Fibroblast of peridontal ligament (primary cell): ENCODE measurements at regions not wholly inside any gene's neighbourhood (a gene's known extent, or its start where the extent isn't known, plus 50 kb on each side); places are given as distances from the start of the nearest gene placed in this dataset.

ENCODE experiments used
- DNase-seq: peaks from one replicate; pipeline ENCODE4 v3.0.0-alpha.2; 2010; ENCODE audit errors: extremely low read depth

DNA sequence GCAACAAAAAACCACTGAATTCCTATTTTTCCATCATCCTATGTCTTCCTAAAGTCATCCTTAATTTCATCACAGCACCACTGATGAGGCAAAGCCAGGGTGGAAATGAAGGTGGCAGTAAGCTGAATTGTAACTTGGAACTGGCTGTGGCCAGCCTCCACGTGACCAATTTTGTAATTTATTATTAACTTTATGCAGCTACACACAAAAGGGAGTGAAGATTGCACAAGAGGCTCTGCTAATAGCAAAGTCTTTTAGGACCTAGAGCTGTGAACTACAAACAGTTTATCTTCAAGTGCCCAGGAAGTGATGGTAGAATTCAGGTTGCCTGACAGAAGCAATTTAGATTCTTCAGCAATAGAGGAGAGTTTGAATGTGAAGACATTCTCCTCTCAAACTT is 176.4 kb downstream of the CCDC71L start:
- DNase-seq: no peak

DNA sequence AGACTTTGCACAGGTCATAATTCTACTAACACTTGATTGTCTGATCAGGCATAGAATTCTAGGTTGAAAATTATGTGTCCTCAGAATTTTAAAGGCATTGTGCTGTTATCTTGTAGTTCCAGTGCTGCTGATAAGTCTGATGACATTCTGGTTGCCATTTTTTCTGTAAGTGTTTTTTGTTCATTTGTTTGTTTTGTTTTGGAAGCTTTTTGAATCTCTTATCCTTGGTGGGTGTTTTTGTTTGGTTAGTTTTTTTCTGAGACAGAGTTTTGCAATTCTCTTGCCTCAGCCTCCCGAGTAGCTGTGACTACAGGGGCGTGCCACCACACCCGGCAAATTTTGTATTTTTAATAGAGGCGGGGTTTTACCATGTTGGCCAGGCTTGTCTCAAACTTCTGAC is 178.9 kb downstream of the CCDC71L start:
- DNase-seq: no peak

DNA sequence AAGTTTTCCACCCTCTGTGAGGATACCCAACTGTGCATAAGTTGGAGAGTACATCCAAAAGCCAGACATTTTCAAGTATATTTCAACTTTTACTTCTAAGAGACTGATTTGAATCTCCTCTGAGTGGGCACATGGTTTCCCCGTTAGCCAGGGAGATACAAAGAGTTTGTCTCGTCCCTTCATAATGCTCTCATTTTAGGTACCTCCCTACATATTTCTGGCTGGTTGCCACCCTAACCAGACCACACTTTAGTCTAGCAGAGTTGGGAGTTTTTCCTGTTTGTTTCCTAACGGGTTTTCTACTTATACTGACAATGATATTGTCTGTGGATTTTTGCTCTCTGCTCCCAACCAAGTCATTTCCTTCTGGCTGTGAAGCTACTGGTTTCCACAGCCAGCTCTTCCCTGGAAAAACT is 180.3 kb downstream of the CCDC71L start:
- DNase-seq: no peak

DNA sequence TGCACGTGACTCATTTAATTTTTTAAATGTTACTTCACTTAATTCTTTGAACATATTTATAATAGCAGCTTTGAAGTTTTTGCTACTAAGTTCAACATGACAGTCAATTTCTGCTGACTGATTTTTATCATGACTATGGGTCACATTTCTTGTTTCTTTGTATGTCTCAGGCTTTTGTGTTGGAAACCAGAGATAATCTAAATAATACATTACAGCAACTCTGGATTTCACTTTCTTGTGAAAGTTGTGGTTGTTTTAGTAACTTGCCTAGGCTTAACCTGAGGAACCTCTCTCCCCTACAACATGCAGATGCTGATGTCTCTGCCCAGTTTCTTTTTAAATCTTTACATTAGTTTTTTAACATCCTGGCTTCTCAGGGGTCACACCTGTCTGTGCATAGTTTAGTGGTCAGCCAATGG is 180.8 kb downstream of the CCDC71L start:
- DNase-seq: peak; percentile 55

- DNase-seq: no peak
Measured at GRCh38 chr7:106476751-106477150, 184.2 kb downstream of the CCDC71L start.

DNA sequence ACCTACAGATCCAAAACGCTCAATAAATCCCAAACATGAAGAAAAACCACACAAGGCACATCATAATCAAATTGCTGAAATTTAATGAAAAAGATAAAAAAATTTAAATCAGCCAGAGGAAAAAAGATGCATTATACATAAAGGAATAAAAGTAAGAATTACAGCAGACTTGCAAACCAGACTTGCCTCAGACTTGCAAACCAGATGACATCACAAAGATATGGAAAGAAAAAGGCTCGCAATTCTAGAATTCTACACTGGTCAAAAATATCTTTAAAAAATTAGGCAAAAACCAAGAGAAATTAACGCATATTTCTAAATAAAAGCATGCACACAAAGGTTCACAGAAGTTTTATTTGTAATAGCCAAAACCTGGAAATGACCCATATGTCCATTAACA is 188.0 kb upstream of the NAMPT start:
- DNase-seq: no peak

GRCh38 chr7:106471686-106472440 is 187.1 kb upstream of the NAMPT start:
- no peak for DNase-seq

DNA sequence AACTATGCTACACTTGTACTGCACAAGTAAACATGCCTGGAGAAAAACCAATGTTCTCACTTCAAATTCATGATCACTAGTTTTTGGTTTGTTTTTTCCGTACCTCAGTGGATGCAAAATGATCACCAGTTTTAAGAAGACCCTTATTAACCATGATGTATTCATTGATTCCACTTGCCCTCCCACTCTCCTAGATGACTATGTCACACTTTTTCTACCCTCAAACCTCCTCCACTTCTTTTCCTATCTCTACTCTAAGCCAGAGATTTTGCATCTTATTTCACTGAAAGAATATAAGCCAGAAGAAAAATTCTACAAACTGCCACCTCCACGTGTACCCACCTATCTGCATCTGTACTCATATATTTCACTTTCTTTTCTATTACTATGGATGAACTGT is 186.2 kb upstream of the NAMPT start:
- DNase-seq: no peak

- no peak for DNase-seq
Measured at GRCh38 chr7:106466867-106467266, 182.1 kb upstream of the NAMPT start.

GRCh38 chr7:106465704-106466468 is 181.1 kb upstream of the NAMPT start:
- DNase-seq: no peak

GRCh38 chr7:106464651-106465050 is 179.9 kb upstream of the NAMPT start:
- DNase-seq: no peak

- no peak for DNase-seq
Measured at GRCh38 chr7:106463851-106464611, 179.2 kb upstream of the NAMPT start.

DNA sequence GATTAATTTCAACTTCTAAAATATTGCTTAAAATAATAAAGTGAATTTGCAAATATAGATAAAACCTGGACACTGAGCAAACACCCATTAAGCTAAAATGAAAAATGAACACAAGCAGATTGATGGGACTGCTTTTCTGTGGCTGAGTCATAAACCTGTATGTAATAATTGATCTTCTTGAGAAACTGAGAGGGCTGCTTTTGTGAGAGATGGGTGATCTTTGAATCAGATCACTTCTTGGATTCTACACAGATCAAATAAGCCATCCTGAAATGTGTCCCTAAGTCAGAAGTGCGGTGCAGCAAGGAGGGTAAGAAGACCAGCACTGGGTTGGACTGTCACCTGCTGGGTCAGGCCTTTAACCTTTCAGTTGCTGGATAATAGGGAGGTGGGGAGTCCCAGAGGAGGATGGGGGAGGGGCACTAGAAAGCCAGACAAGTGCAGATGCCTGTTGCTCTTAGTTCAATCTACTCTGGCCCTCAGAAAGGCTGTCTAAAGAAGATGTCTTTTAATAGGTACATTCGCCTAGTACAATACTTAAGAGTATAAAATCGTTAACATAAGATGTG is 178.2 kb upstream of the NAMPT start:
- DNase-seq: peak; percentile 18

DNA sequence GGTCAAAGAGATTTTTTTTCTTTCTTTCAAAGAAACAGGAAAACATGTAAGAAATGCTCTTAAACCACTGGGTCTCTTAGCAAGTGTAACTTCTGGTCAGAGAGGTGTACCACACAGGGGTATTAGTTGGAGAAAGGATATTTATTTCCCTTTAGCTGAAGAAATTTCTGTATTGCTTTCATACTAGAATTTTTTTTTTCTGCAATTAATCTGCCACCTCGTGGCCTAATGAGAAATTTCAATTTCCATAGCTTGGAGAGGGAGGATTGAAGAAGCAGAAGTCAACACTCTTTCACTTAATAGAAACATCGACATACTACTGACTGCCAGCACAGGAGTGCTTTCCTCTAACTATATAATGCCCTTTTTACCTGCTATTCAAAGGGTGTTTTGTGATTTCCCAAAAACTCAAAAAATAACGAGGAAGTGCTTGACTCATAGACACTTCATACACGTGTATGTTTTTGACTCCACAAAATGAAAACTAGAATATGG is 177.6 kb upstream of the NAMPT start:
- DNase-seq: peak; percentile 77

DNA sequence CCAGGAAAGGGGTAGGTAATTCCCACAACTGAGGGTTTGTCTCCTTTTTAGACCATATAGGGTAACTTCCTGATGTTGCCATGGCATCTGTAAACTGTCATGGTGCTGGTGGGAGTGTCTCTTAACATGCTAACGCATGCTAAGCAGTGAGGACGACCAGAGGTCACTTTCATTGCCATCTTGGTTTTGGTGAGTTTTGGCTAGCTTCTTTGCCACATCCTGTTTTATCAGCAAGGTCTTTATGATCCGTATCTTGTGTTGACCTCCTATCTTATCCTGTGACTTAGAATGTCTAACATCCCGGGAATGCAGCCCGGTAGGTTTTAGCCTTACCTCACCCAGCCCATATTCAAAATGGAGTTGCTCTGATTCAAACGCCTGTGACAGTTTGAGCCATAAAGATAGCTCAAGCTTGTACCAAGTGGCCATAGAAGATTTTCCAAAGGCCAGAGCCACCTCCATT is 176.0 kb upstream of the NAMPT start:
- DNase-seq: no peak

GRCh38 chr7:106459397-106460072 is 174.8 kb upstream of the NAMPT start:
- no peak for DNase-seq

DNA sequence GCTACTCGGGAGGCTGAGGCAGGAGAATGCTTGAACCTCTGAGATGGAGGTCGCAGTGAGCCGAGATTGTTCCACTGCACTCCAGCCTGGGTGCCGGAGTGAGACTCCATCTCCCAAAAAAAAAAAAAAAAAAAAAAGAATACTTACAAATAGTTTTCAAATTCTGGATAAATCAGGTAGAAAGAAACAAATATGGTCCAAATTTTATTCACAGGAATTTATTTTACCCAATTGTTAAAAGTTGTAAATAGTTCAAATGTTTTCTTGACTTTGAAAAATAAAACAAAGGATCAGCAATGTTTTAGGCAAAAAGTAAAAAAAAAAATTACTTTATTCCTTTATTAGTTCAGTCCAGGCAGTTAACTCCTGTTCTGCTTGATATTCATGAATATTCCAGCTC is 172.9 kb upstream of the NAMPT start:
- DNase-seq: no peak

- no peak for DNase-seq
Measured at GRCh38 chr7:106456329-106456728, 171.5 kb upstream of the NAMPT start.

DNA sequence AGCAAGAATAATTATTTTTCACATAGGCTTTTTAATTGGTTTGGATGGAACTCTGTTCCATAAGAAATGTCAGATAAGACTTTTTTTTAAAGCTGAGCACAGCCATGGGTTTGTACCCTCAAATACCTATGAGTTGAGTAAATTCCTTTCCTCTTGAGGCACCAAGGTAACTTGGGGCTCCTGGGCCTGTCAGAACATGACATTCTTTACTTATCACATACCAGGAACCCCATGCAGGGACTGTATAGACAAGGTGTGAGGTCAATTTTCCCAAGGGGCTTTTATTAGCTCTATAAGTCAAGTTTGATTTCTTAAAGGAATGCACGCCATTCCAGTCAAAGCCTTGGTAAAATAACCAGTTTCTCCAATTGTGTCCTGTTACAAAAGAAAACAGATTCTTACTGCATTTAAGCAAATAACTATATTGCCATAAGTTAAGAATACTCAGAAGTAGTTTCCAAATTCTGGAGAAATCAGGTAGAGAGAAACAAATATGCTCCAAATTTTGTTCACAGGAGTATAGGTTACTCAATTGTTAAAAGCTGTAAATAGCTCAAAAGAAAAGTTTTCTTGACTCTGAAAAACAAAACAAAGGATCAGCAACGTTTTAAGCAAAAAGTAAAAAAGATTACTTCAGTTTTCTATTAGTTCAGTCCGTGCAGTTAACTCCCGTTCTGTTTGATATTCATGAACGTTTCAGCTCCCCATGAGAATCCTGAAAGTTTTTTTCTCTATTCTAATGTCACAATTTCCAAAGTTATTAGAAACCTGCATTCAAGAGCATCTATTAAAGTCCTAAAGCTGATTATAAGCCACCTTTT is 167.5 kb upstream of the NAMPT start:
- DNase-seq: no peak

DNA sequence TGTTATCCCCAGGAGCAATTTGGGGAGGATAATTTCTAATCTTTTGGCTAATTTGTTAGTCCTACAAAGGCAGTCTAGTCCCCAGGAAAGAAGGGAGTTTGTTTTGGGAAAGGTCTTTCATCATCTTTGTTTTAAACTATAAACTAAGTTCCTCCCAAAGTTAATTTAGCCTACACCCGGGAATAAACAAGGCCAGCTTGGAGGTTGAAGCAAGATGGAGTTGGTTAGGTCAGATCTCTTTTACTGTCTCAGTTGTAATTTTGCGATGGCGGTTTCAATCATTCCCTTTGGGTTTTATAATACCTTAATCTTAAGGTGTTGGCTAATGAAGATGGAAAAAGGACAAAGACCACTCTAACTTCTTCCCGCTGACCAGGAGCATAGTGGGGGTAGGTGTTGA is 166.4 kb upstream of the NAMPT start:
- no peak for DNase-seq
